Tibial nerve (tissue), 4 donors: ENCODE measurements at regions not wholly inside any gene's neighbourhood (a gene's known extent, or its start where the extent isn't known, plus 50 kb on each side); places are given as distances from the start of the nearest gene placed in this dataset.

ENCODE experiments used
- DNase-seq, 2 donors: peaks; one replicate each; pipeline ENCODE4 v3.0.0-alpha.2; 2019; ENCODE audit warnings: low spot score in 2 of 2
- H3K27ac ChIP-seq, 4 donors: fragments of 200-600 bp; sonication (generic) in 3 of 4; one replicate each; pipeline ENCODE4 v1.5.1; 2017 to 2019; ENCODE audit warnings: mild to moderate bottlenecking in 1 of 4
- H3K27me3 ChIP-seq, 2 donors: fragments of 200-600 bp; sonication (generic) in 1 of 2; one replicate each; pipeline versions ENCODE4 v1.5.1 to v1.6.0; 2017 to 2019
- H3K36me3 ChIP-seq, 3 donors: fragments of 200-600 bp; sonication (generic); one replicate each; pipeline ENCODE4 v1.5.1; 2018 to 2019
- H3K4me1 ChIP-seq, 4 donors: fragments of 200-600 bp; sonication (generic) in 3 of 4; one replicate each; pipeline ENCODE4 v1.5.1; 2017 to 2019
- H3K4me3 ChIP-seq, 4 donors: fragments of 200-600 bp; sonication (generic) in 3 of 4; one replicate each; pipeline ENCODE4 v1.5.1; 2017 to 2019; ENCODE audit warnings: mild to moderate bottlenecking in 1 of 4, moderate library complexity in 1 of 4
- H3K9me3 ChIP-seq, 4 donors: fragments of 200-600 bp; sonication (generic) in 3 of 4; one replicate each; pipeline ENCODE4 v1.5.1; 2017 to 2019
- EP300 ChIP-seq, 2 donors: sonication (generic); formaldehyde crosslinking; IDR thresholded peaks; one replicate each; pipeline ENCODE4 v1.6.1; 2017; ENCODE audit warnings: antibody characterized with exemption in 2 of 2, mild to moderate bottlenecking in 1 of 2
- POLR2A ChIP-seq, 2 donors: fragments of 450-650 bp; IDR thresholded peaks; one replicate each; pipeline ENCODE4 v1.6.1; 2017; ENCODE audit warnings: antibody characterized with exemption in 2 of 2, mild to moderate bottlenecking in 2 of 2, moderate library complexity in 2 of 2
- WGBS, 2 donors: methylation state at CpG; one replicate each; pipeline ENCODE4 v1.1.5; 2018; 5-methylcytosine and 5-hydroxymethylcytosine counted together
- TF ChIP-seq, protein P1 (sequence below), 5 experiments: fragments of 200-600 bp in 3 of 5; fragments of 450-650 bp in 2 of 5; sonication (generic) in 3 of 5; IDR thresholded peaks; one replicate each; pipeline ENCODE4 v1.5.1; 2016 to 2019; ENCODE audit warnings: antibody characterized with exemption in 5 of 5, mild to moderate bottlenecking in 3 of 5, moderate library complexity in 2 of 5

DNA sequence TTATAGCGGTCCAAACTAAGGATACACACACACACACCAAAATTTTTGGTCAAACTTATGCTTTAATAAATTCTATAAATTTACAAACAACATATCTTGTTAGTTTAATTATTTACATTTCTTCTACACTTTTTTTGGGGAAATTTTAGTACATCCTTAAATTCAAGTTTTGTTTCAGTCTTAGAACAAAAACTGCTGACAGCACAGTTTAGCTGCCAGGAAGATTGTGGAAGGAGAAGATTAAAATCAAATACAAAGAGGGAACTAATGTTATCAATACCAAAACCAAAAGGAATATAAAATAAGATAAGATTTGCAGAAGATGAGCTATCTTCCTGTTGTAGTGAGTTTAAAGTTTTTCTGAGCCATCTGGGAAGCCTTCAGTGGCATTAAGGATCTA is 368.8 kb downstream of the AASDHPPT start:
- Histone ChIP-seq H3K27ac (no peak overlapping the region), H3K4me1 (no peaks in the 10 kb centered on the region), H3K9me3 (no peaks in the 10 kb centered on the region), H3K4me3 (no peak overlapping the region), H3K36me3 (no peaks in the 10 kb centered on the region), H3K27me3 (no peaks in the 10 kb centered on the region)
- 97 to 100% methylated on average over 1 of the region's 1 CpG for WGBS, 2 donors
- TF ChIP-seq POLR2A (IDR thresholded peaks at IDR 0.05), result no peak
- TF ChIP-seq EP300 (IDR thresholded peaks at IDR 0.05), result no peak
- TF ChIP-seq, protein P1, sequence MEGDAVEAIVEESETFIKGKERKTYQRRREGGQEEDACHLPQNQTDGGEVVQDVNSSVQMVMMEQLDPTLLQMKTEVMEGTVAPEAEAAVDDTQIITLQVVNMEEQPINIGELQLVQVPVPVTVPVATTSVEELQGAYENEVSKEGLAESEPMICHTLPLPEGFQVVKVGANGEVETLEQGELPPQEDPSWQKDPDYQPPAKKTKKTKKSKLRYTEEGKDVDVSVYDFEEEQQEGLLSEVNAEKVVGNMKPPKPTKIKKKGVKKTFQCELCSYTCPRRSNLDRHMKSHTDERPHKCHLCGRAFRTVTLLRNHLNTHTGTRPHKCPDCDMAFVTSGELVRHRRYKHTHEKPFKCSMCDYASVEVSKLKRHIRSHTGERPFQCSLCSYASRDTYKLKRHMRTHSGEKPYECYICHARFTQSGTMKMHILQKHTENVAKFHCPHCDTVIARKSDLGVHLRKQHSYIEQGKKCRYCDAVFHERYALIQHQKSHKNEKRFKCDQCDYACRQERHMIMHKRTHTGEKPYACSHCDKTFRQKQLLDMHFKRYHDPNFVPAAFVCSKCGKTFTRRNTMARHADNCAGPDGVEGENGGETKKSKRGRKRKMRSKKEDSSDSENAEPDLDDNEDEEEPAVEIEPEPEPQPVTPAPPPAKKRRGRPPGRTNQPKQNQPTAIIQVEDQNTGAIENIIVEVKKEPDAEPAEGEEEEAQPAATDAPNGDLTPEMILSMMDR (IDR thresholded peaks at IDR 0.05), result no peak
- DNase-seq, result no peak

DNA sequence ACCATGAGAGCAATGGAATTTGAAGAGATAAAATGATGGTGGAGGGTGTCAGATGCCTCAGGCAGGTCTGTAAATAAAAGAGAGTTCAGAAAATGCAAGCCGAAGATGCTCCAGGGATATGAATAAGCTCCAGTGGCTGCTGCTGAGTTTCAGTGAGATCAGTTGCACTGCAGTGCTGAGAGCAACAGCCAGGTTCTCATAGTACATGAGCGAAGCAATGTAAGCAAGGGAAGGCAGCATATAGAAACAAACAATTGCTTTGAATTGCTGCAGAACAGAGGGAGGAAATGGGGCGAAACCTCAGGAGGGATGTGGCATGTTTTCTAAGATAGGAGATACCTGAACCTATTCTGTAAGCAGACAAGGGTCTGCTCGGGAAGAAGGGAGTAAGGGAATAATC is 369.5 kb downstream of the AASDHPPT start:
- Histone ChIP-seq H3K36me3 (no peaks in the 10 kb centered on the region), H3K27ac (no peak overlapping the region), H3K4me3 (no peak overlapping the region), H3K9me3 (no peaks in the 10 kb centered on the region), H3K27me3 (no peaks in the 10 kb centered on the region), H3K4me1 (no peaks in the 10 kb centered on the region)
- WGBS, 2 donors, result 54 to 63% methylated on average over 4 of the region's 4 CpGs
- TF ChIP-seq EP300 (IDR thresholded peaks at IDR 0.05), result no peak
- no peak for TF ChIP-seq POLR2A (IDR thresholded peaks at IDR 0.05)
- TF ChIP-seq, protein P1 (IDR thresholded peaks at IDR 0.05), result no peak
- DNase-seq, result no peak

- Histone ChIP-seq H3K27ac (no peak overlapping the region), H3K4me3 (no peak overlapping the region), H3K9me3 (peaks cover 0 to under 1% (median 0%) of the 10 kb centered on the region in 4 donors), H3K36me3 (no peaks in the 10 kb centered on the region), H3K27me3 (no peaks in the 10 kb centered on the region), H3K4me1 (no peaks in the 10 kb centered on the region)
- TF ChIP-seq, protein P1 (IDR thresholded peaks at IDR 0.05), result no peak
- TF ChIP-seq POLR2A (IDR thresholded peaks at IDR 0.05) (no peak), EP300 (IDR thresholded peaks at IDR 0.05) (no peak)
- DNase-seq, result no peak
- WGBS, 2 donors, result 70 to 75% methylated on average over 5 of the region's 5 CpGs
Observed at GRCh38 chr11:106447631-106448191, 370.2 kb downstream of the AASDHPPT start.

DNA sequence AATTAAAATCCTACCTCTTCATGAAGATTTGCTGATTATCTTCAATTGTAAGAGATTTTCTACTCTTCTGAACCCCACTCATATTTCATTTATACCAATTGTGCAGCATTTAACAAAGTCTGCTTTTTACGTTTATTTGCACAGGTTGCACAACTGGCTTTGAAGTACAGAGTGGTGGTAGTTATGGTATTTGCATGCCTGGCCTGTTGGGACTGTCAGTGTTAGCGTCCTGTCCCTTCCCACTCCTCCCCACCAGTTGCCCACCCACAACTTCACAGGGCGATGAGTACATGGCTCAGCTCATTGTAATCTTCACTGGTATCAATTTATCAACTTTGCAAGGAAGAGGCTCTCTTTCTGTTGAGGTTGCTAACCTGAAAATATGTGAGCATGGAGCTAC is 372.3 kb downstream of the AASDHPPT start:
- 85 to 87% methylated on average over 3 of the region's 3 CpGs for WGBS, 2 donors
- Histone ChIP-seq H3K4me3 (no peak overlapping the region), H3K36me3 (no peaks in the 10 kb centered on the region), H3K9me3 (peaks cover 0 to 19% (median 0%) of the 10 kb centered on the region in 4 donors), H3K27ac (no peak overlapping the region), H3K4me1 (no peaks in the 10 kb centered on the region), H3K27me3 (no peaks in the 10 kb centered on the region)
- TF ChIP-seq POLR2A (IDR thresholded peaks at IDR 0.05), result no peak
- no peak for TF ChIP-seq EP300 (IDR thresholded peaks at IDR 0.05)
- TF ChIP-seq, protein P1 (IDR thresholded peaks at IDR 0.05), result no peak
- DNase-seq, result no peak

DNA sequence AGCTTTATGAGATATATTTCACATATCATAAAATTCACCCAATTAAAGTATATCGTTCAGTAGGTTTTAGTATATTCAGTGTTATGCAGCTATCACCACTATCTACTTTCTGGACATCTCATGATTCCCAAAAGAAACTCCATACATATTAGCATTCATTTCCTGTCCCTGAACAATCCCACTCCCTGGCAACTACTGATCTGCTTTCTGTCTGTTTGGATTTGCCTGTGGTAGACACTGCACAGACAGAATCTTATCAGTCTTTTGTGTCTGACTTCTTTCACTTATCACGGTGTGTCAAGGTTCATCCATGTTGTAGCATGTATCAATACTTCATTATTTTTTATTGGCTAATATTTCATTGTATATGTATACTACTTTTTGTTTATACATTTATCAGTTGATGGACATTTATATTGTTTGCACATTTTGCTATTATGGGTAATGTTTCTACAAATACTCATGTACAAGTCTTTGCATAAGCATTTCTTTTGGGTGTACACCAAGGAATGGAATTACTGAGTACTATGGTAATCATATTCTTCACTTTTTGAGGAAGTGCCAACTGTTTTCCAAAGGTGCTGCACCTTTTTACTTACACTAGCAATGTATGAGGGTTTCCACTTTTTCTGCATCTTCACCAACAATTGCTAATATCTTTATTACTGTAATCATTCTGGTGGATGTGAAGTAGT is 373.9 kb downstream of the AASDHPPT start:
- Histone ChIP-seq H3K27ac (no peak overlapping the region), H3K36me3 (no peaks in the 10 kb centered on the region), H3K9me3 (peaks cover 0 to 21% (median 0%) of the 10 kb centered on the region in 4 donors), H3K27me3 (no peaks in the 10 kb centered on the region), H3K4me1 (no peaks in the 10 kb centered on the region), H3K4me3 (no peak overlapping the region)
- TF ChIP-seq POLR2A (IDR thresholded peaks at IDR 0.05), result no peak
- no peak for DNase-seq
- 46 to 88% methylated on average over 2 of the region's 2 CpGs for WGBS, 2 donors
